Liver (tissue), 8 donors: ENCODE measurements at regions not wholly inside any gene's neighbourhood (a gene's known extent, or its start where the extent isn't known, plus 50 kb on each side); places are given as distances from the start of the nearest gene placed in this dataset.

Source experiments
- DNase-seq: peaks from one replicate; pipeline ENCODE4 v3.0.0-alpha.2; 2017; ENCODE audit warnings: low spot score
- H3K27ac ChIP-seq, 2 donors: one replicate each; pipeline ENCODE4 v1.7.0; 2013; ENCODE audit warnings: inconsistent platforms in 2 of 2, low read length in 2 of 2, control low read depth in 1 of 2, low read depth in 1 of 2, mild to moderate bottlenecking in 1 of 2
- H3K27me3 ChIP-seq, 4 donors: one replicate each; pipeline versions ENCODE4 v1.6.1 to v1.7.0; 2013; ENCODE audit warnings: low read length in 3 of 4, inconsistent platforms in 1 of 4, mild to moderate bottlenecking in 1 of 4, moderate library complexity in 1 of 4; ENCODE audit not compliant: control insufficient read depth in 4 of 4, insufficient read depth in 4 of 4
- H3K36me3 ChIP-seq, 4 donors: one replicate each; pipeline versions ENCODE4 v1.6.1 to v1.7.0; 2013; ENCODE audit warnings: low read length in 3 of 4, mild to moderate bottlenecking in 3 of 4, low read depth in 1 of 4, moderate library complexity in 1 of 4; ENCODE audit not compliant: control insufficient read depth in 4 of 4, insufficient read depth in 3 of 4
- H3K4me1 ChIP-seq, 4 donors: one replicate each; pipeline versions ENCODE4 v1.6.1 to v1.7.0; 2013; ENCODE audit warnings: low read length in 3 of 4, mild to moderate bottlenecking in 3 of 4, moderate library complexity in 1 of 4; ENCODE audit not compliant: control insufficient read depth in 4 of 4, insufficient read depth in 4 of 4
- H3K4me3 ChIP-seq, 3 donors: one replicate each; pipeline versions ENCODE4 v1.6.1 to v1.7.0; 2013; ENCODE audit warnings: low read length in 3 of 3, control low read depth in 1 of 3, low read depth in 1 of 3, mild to moderate bottlenecking in 1 of 3
- H3K9ac ChIP-seq, 2 donors: one replicate each; pipeline ENCODE4 v1.7.0; 2013; ENCODE audit warnings: low read length in 2 of 2, mild to moderate bottlenecking in 2 of 2, moderate library complexity in 2 of 2, control low read depth in 1 of 2, low read depth in 1 of 2
- H3K9me3 ChIP-seq, 4 donors: one replicate each; pipeline versions ENCODE4 v1.6.1 to v1.7.0; 2013; ENCODE audit warnings: low read length in 3 of 4; ENCODE audit not compliant: control insufficient read depth in 4 of 4
- EGR1 ChIP-seq, 2 donors: IDR thresholded peaks; 2 replicates each; pipeline ENCODE4 v1.6.1; 2016 to 2018; ENCODE audit warnings: antibody characterized with exemption in 2 of 2, low read depth in 2 of 2
- FOXA1 ChIP-seq: IDR thresholded peaks from 2 replicates; pipeline ENCODE4 v1.6.1; 2016; ENCODE audit warnings: antibody characterized with exemption
- GABPA ChIP-seq, 2 donors: IDR thresholded peaks in 1 of 2; conservative IDR thresholded peaks in 1 of 2; 2 replicates each; pipeline ENCODE4 v1.6.1; 2016; ENCODE audit warnings: antibody characterized with exemption in 2 of 2, mild to moderate bottlenecking in 1 of 2, moderate library complexity in 1 of 2
- HNF4A ChIP-seq, 2 donors: conservative IDR thresholded peaks; 2 replicates each; pipeline ENCODE4 v1.6.1; 2016; ENCODE audit warnings: antibody characterized with exemption in 2 of 2, mild to moderate bottlenecking in 2 of 2
- HNF4G ChIP-seq: IDR thresholded peaks from 2 replicates; pipeline ENCODE4 v1.6.1; 2016; ENCODE audit warnings: antibody characterized with exemption
- JUND ChIP-seq, 2 donors: IDR thresholded peaks; 2 replicates each; pipeline ENCODE4 v1.6.1; 2016; ENCODE audit warnings: antibody characterized with exemption in 2 of 2
- MAX ChIP-seq: IDR thresholded peaks from 2 replicates; pipeline ENCODE4 v1.6.1; 2016; ENCODE audit warnings: antibody characterized with exemption
- NR2F2 ChIP-seq: IDR thresholded peaks from 2 replicates; pipeline ENCODE4 v1.6.1; 2016; ENCODE audit warnings: antibody characterized with exemption
- RAD21 ChIP-seq, 2 donors: IDR thresholded peaks; 2 replicates each; pipeline ENCODE4 v1.6.1; 2016; ENCODE audit warnings: antibody characterized with exemption in 2 of 2, mild to moderate bottlenecking in 2 of 2
- RXRA ChIP-seq, 2 donors: IDR thresholded peaks; 2 replicates each; pipeline ENCODE4 v1.6.1; 2017 to 2018; ENCODE audit warnings: antibody characterized with exemption in 2 of 2, mild to moderate bottlenecking in 1 of 2
- TAF1 ChIP-seq: conservative IDR thresholded peaks from 2 replicates; pipeline ENCODE4 v1.6.1; 2016; ENCODE audit warnings: antibody characterized with exemption, mild to moderate bottlenecking
- YY1 ChIP-seq: IDR thresholded peaks from 2 replicates; pipeline ENCODE4 v1.6.1; 2016; ENCODE audit warnings: antibody characterized with exemption, mild to moderate bottlenecking
- ZBTB33 ChIP-seq: IDR thresholded peaks from 2 replicates; pipeline ENCODE4 v1.6.1; 2016; ENCODE audit warnings: antibody characterized with exemption
- WGBS: extraction: QIAGEN DNeasy Blood & Tissue Kit; methylation state at CpG from one replicate; pipeline ENCODE4 v1.1.7; 2013; 5-methylcytosine and 5-hydroxymethylcytosine counted together
- TF ChIP-seq, protein P1 (sequence below): IDR thresholded peaks from 2 replicates; pipeline ENCODE4 v1.6.1; 2016; ENCODE audit warnings: antibody characterized with exemption, mild to moderate bottlenecking
- TF ChIP-seq, protein P2 (sequence below): fragments of 150-350 bp; IDR thresholded peaks from 2 replicates; pipeline ENCODE4 v1.5.1; 2017; ENCODE audit warnings: improper control_type of control experiment, low read depth, low read length; ENCODE audit not compliant: missing input control
- TF ChIP-seq, protein P3 (sequence below): IDR thresholded peaks from 2 replicates; pipeline ENCODE4 v1.6.1; 2016; ENCODE audit warnings: antibody characterized with exemption
- donor health status: healthy.
- donor health status: healthy.
- donor health status: healthy.
- donor health status: healthy.
- donor health status: healthy.

- no peak for DNase-seq
- no peaks in the 10 kb centered on the region for H3K4me1 ChIP-seq
- no peak overlapping the region for H3K9ac ChIP-seq
- TF ChIP-seq EGR1 (IDR thresholded peaks at IDR 0.05; ENCODE audit: low read depth in 2 of 2) (no peak), FOXA1 (no peak), RXRA (IDR thresholded peaks at IDR 0.05) (no peak)
- TF ChIP-seq, protein P1, sequence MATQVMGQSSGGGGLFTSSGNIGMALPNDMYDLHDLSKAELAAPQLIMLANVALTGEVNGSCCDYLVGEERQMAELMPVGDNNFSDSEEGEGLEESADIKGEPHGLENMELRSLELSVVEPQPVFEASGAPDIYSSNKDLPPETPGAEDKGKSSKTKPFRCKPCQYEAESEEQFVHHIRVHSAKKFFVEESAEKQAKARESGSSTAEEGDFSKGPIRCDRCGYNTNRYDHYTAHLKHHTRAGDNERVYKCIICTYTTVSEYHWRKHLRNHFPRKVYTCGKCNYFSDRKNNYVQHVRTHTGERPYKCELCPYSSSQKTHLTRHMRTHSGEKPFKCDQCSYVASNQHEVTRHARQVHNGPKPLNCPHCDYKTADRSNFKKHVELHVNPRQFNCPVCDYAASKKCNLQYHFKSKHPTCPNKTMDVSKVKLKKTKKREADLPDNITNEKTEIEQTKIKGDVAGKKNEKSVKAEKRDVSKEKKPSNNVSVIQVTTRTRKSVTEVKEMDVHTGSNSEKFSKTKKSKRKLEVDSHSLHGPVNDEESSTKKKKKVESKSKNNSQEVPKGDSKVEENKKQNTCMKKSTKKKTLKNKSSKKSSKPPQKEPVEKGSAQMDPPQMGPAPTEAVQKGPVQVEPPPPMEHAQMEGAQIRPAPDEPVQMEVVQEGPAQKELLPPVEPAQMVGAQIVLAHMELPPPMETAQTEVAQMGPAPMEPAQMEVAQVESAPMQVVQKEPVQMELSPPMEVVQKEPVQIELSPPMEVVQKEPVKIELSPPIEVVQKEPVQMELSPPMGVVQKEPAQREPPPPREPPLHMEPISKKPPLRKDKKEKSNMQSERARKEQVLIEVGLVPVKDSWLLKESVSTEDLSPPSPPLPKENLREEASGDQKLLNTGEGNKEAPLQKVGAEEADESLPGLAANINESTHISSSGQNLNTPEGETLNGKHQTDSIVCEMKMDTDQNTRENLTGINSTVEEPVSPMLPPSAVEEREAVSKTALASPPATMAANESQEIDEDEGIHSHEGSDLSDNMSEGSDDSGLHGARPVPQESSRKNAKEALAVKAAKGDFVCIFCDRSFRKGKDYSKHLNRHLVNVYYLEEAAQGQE = no peak
- TF ChIP-seq, protein P2, sequence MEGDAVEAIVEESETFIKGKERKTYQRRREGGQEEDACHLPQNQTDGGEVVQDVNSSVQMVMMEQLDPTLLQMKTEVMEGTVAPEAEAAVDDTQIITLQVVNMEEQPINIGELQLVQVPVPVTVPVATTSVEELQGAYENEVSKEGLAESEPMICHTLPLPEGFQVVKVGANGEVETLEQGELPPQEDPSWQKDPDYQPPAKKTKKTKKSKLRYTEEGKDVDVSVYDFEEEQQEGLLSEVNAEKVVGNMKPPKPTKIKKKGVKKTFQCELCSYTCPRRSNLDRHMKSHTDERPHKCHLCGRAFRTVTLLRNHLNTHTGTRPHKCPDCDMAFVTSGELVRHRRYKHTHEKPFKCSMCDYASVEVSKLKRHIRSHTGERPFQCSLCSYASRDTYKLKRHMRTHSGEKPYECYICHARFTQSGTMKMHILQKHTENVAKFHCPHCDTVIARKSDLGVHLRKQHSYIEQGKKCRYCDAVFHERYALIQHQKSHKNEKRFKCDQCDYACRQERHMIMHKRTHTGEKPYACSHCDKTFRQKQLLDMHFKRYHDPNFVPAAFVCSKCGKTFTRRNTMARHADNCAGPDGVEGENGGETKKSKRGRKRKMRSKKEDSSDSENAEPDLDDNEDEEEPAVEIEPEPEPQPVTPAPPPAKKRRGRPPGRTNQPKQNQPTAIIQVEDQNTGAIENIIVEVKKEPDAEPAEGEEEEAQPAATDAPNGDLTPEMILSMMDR = no peak
- peaks cover 0 to 9% (median 7%) of the 10 kb centered on the region in 4 donors for H3K9me3 ChIP-seq
- H3K27ac ChIP-seq = no peak overlapping the region
- H3K27me3 ChIP-seq = no peaks in the 10 kb centered on the region
- H3K36me3 ChIP-seq = no peaks in the 10 kb centered on the region
- WGBS = 84% methylated on average over 5 of the region's 5 CpGs
- no peak overlapping the region for H3K4me3 ChIP-seq
Observed at GRCh38 chr7:39882148-39882784, 67.8 kb upstream of the CDK13 start.

GRCh38 chr7:39883812-39884390 lies 66.2 kb upstream of the CDK13 start:
- Histone ChIP-seq H3K9ac (no peak overlapping the region), H3K9me3 (peaks cover 0 to 9% (median 7%) of the 10 kb centered on the region in 4 donors), H3K4me3 (no peak overlapping the region), H3K27ac (no peak overlapping the region), H3K4me1 (no peaks in the 10 kb centered on the region), H3K36me3 (no peaks in the 10 kb centered on the region), H3K27me3 (no peaks in the 10 kb centered on the region)
- TF ChIP-seq, protein P1 = no peak
- TF ChIP-seq HNF4G (no peak), MAX (no peak), GABPA (IDR thresholded peaks at IDR 0.05 in 1 of 2, conservative IDR thresholded peaks at IDR 0.05 in 1 of 2) (no peak), JUND (IDR thresholded peaks at IDR 0.05) (no peak), RAD21 (IDR thresholded peaks at IDR 0.05) (no peak), EGR1 (IDR thresholded peaks at IDR 0.05; ENCODE audit: low read depth in 2 of 2) (no peak), TAF1 (no peak), HNF4A (conservative IDR thresholded peaks at IDR 0.05) (no peak), RXRA (IDR thresholded peaks at IDR 0.05) (no peak), ZBTB33 (no peak), FOXA1 (no peak), YY1 (no peak), NR2F2 (no peak)
- TF ChIP-seq, protein P3, sequence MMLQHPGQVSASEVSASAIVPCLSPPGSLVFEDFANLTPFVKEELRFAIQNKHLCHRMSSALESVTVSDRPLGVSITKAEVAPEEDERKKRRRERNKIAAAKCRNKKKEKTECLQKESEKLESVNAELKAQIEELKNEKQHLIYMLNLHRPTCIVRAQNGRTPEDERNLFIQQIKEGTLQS = no peak
- TF ChIP-seq, protein P2 = no peak
- DNase-seq = no peak
- WGBS = 91% methylated on average over 4 of the region's 4 CpGs
